ENCODE measurements at regions not wholly inside any gene's neighbourhood (a gene's known extent, or its start where the extent isn't known, plus 50 kb on each side); places are given as distances from the start of the nearest gene placed in this dataset.
"Not testable (repeated sequence)": the region's sequence is repeated elsewhere in the genome, so short reads cannot be mapped to it uniquely, and the experiment has no call there.

DNA sequence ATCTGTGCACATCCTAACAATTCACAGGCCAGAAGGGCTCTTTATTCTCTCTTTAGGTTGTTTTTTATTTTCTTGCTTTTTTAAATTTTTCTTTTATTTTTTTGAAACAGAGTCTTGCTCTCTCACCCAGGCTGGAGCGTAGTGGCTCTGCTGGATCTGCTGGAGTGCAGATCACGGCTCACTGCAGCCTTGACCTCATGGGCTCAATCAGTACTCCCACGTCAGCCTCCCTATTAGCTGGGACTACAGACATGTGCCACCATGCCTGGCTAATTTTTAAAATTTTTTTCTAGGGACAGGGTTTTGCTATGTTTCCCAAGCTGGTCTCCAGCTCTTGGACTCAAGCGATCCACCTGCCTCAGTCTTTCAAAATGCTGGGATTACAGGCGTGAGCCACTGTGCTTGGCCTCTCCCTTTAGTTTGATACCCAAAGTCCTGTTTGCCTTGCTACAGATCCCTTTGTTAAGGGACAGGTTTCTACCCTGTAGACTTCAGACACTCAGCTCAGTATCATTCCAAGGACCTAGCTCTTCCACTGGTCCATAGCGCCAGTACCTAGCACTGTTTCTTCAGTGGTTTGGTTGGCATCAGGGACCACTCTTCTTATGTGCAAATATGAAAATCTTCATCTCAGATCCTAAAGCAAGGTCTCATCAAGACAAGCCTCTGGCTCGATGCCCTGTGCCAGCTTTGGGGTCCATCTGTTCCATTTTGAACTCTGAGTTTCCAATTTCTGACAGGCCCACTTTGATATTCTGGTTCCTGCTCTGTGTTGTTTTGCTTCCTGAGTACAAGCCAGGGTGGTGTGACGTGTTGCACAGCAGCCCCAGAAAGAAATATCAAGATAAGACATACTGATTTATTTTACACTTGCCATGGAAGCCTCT, 211.7 kb downstream of the FAT3 start:
- FAIRE-seq, result no peak

DNA sequence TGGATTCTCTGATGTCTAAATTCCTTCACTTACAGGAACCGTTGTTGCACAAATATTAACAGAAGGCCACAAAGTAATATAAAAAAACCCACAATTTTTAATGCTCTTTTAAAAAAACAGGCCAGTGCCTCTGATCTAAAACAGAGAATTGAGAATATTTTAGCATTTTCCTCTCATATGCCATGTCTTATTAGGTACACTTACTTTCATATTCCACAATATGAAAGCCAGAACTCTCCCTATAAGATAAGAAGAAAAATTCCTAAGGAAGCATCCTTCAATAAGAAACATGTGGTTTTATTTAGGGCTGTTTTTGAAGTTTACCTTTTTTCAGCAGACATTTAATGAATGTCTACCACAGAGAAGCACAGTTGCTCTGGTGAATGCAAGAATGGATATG, 214.5 kb downstream of the FAT3 start:
- no peak for FAIRE-seq

GRCh38 chr11:92440701-92441442, 216.3 kb downstream of the FAT3 start:
- no peak for FAIRE-seq

DNA sequence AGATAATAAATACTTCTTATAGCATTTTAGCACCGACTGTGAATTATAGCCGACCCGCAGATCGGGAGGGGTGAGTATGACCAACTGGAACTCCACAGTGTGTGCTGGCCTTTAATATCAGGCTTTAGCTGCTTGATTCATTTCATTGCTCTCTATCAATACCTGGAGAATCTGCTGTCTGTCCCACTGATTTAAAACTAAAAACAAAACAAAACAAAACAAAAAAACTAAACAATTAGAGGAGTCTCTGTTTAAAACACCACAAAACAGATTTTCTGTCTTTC, 216.8 kb downstream of the FAT3 start:
- FAIRE-seq, result no peak

- no peak for FAIRE-seq
These were observed 218.6 kb downstream of the FAT3 start for GRCh38 chr11:92443199-92443598.

DNA sequence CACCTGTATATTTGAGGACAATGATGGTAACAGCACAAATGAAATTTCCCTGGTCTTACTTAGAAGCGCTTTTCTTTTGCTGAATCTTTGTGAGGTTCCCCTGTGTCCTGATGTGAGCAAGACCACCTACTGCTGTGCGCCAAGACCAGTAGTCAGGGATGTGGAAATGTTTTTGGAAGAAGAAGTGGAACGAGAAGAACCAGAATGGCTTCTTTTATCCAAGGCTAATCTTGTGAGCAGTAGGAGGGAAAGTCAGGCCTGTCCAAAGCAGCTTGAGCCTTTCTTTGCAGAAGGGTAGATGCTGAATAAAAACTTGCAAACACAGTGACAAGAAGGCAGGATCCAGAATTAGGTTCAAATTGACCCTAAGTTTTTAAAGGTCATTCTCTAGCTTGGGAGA, 223.0 kb downstream of the FAT3 start:
- FAIRE-seq, result no peak

DNA sequence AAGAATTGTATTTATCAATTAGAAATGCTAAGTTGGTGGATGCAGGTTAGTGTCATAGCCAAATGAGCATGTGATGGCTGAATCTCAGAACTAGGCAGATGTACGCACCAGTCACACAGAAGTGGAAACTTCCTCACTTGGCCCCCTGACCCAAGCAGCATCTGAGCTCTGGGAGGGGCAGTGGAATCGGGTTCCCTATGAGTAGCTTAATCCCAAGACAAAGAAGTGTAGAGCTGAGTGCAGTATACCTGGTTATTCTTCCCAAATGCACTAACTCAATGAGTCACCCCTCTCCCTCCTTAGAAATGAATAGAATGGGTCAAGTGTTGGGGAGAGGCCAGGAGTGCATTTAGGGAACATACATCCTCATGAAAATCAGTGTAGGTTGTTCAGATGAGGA, 224.6 kb downstream of the FAT3 start:
- no peak for FAIRE-seq

- FAIRE-seq, result no peak
These were observed 225.2 kb downstream of the FAT3 start for GRCh38 chr11:92449780-92450179.

DNA sequence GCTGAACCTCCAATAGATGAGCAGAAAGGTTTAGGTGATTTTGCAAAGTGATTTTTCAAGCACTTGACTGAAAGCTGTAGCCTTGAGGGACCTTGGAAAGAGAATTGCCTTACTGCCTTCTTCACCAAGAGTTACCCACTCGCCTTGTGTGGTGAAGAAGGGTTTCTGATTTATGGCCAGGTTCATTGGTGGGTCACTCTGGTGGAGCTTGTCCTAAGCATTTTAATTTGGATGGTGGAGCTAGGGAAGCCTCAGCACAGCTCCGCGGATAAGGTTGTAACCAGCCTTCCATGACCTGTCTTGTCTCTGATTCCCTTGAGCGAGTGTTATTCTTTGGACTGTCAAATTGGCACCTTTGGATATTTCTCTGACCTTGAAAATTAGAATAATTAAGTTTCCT, 226.4 kb downstream of the FAT3 start:
- FAIRE-seq, result no peak

DNA sequence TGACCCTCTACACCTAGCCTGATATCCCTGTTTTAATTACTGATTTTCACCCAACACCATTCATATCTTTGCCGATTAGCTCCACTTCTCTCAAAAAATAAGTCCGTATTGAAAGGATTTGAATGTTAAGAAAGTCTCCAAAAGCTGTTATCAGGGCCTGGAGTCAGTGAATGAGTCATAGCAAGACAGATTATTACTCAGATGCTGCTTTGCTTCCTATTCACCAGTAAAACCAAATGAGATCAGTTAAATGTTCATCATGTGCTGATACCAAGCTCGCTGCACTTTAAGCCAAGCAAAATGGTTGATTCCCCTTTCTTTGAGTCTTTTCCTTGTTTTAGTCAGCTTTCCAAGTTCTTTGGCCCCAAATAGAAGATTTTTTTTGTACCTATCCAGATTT, 228.4 kb downstream of the FAT3 start:
- no peak for FAIRE-seq

DNA sequence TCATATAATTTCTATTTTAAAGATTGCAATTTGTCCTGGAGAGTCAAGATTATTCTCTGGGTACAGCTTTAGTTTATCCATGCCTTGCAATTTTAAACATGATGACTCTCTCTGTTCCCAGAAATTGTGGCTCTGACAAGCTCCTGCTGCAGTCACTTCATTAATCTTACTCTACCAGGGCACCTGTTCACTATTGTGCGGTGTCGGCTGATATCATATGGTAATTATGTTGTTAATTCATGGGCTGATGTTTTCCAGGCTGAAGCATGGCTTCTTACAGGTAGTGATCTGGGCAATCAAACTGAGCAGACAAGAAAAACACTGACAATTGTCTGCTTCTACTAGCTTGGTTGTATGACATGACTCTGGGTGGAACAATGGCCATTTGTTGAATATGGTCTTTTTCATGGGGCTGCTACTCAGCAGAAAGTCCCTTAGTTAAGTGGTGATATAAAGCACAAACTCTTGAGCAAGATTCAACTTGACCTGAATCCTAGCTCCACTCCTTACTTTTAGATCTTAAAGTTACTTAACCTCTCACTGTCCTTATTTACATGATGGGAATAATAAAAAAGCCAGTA, 230.7 kb downstream of the FAT3 start:
- no peak for FAIRE-seq

DNA sequence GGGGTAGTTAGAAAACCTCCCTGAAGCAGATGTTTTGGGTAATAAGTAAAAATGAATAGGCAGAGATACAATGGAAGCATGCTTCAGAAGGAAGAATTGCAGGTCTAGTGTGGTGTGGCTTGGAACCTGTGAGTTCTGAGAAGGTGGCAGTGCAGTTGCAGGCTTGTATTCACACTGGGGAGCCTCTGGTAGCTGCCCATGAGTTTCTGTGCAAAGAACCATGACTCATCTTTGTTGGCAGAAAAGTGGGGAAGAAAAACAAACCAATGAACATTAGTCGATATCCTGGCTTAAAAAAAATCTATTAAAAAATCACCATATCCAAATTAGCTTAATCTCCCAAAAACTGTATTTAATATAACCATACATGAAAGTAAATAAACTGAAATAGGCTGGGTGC, 232.6 kb downstream of the FAT3 start:
- FAIRE-seq, result no peak

DNA sequence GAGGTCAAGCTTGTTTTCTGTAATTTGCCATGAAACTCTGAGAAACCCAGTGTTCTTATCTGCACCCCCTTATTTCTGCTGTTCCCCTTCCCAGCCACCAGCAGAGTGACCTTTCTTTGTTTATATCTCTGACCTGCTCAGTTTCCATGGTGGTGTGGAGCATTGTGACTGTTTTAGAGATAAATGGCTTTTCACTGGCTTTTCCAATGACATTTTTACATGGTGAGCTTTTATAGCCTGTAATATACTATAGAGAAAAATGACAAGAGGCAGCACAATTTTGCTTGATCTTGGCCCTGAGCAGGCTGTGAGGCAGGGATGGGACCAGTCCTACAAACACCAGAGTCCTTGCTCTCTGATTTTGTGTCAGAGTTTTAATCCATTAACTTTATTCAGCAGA, 233.9 kb downstream of the FAT3 start:
- no peak for FAIRE-seq

- FAIRE-seq, result no peak
These were observed 235.6 kb downstream of the FAT3 start for GRCh38 chr11:92460213-92460612.

- no peak for FAIRE-seq
These were observed 236.8 kb downstream of the FAT3 start for GRCh38 chr11:92461447-92461846.

GRCh38 chr11:92462821-92463220, 238.2 kb downstream of the FAT3 start:
- FAIRE-seq, result no peak

DNA sequence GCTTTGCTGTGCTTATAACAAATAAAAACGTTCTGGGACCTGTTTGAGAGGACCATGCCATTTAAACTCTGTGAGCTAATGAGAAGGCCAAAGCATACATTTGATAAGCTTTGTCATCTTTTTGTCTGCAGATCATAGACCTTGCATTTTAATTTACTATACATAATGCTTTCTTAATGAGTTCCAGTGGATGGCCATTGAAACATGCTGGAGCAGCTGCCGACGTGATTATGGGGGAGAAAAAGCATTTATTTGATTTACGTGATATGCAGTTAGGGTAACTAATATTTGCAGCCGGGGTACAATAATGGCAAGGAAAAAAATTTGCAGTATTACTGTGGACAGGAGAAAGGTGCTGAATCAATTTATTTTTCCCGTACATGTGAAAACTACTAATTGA, 240.2 kb downstream of the FAT3 start:
- no peak for FAIRE-seq

DNA sequence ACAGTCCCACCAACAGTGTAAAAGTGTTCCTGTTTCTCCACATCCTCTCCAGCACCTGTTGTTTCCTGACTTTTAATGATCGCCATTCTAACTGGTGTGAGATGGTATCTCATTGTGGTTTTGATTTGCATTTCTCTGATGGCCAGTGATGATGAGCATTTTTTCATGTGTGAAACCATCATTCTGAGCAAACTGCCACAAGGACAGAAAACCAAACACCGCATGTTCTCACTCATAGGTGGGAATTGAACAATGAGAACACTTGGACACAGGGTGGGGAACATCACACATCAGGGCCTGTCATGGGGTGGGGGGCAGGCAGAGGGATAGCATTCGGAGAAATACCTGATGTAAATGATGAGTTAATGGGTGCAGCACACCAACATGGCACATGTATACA, 240.8 kb downstream of the FAT3 start:
- FAIRE-seq, result not testable (repeated sequence)

DNA sequence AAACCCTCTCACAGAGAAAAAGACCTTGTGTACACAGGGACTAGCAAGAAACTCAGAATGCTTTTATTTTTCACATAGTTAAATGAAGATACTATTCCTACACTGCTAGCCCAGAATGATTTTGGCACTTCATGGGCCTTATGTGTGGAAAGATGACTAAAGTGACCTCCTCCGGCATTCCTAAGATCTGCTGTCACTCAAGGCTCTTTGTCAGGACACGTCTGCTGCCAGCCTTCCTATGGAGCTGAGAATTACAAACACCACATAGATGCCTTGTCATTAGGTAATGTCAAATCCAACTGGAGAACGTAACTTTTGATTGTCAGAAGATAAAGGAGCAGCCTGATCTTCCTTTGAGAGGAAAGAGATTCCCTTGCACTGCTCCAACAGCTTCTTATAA, 249.1 kb downstream of the FAT3 start:
- no peak for FAIRE-seq

- FAIRE-seq, result no peak
These were observed 250.7 kb downstream of the FAT3 start for GRCh38 chr11:92475316-92475715.

GRCh38 chr11:92475819-92476218, 251.2 kb downstream of the FAT3 start:
- FAIRE-seq, result no peak

- FAIRE-seq, result no peak
These were observed 253.1 kb downstream of the FAT3 start for GRCh38 chr11:92477686-92478085.

GRCh38 chr11:92480499-92480898, 255.9 kb downstream of the FAT3 start:
- FAIRE-seq, result no peak

GRCh38 chr11:92482492-92483060, 258.0 kb downstream of the FAT3 start:
- no peak for FAIRE-seq
